K562 (cell line): ENCODE measurements at regions not wholly inside any gene's neighbourhood (a gene's known extent, or its start where the extent isn't known, plus 50 kb on each side); places are given as distances from the start of the nearest gene placed in this dataset.

Experiments
- ATAC-seq: fragments of 200-7000 bp; cut with Tn5 transposase; 3 replicates; pipeline ENCODE4 v1.9.1; 2020; ENCODE audit warnings: moderate library complexity
- BruUV-seq: library from RNA; stranded (reverse); fragments of 400-500 nt; replicated peaks from 2 replicates; lab custom pipeline; 2021; lab: Mats Ljungman, UMichigan
- CTCF ChIA-PET: fragments of 300-600 bp; formaldehyde crosslinking; extraction: SDS; loops from one replicate; lab custom pipeline; 2021; ENCODE audit warnings: low intra/inter-chr PET ratio; lab: Yijun Ruan, JAX
- POLR2A ChIA-PET: fragments of 300-600, 350-650 bp; sonication (Branson Sonifier 250); formaldehyde crosslinking; extraction: SDS; loops from one replicate; lab custom pipeline; 2021; ENCODE audit warnings: antibody characterized with exemption, inconsistent platforms; lab: Yijun Ruan, JAX
- DNase-seq, 4 experiments: peaks; one replicate each; pipeline versions ENCODE4 v3.0.0 to v3.0.0-alpha.2; 2011 to 2018; ENCODE audit warnings: low spot score in 3 of 4, mixed read lengths in 3 of 4; ENCODE audit errors: extremely low read depth in 1 of 4
- FAIRE-seq: peaks from 2 replicates; lab custom pipeline; 2011; peaks lifted over from hg19 to GRCh38; lab: Jason Lieb, UNC
- H2AFZ ChIP-seq: 2 replicates; pipeline ENCODE4 v1.6.0; 2011; ENCODE audit warnings: low read depth, low read length, control low read depth, inconsistent platforms
- H3K27ac ChIP-seq: fragments of 200-600 bp; 3 replicates; pipeline ENCODE4 v1.8.0; 2011; ENCODE audit warnings: low read depth, mild to moderate bottlenecking, control low read depth, inconsistent platforms, low read length, moderate library complexity, mixed read lengths; ENCODE audit errors: extremely low read depth
- H3K27me3 ChIP-seq, 2 experiments: fragments of 300-600 bp in 1 of 2; 2 replicates in 1 of 2; 3 replicates in 1 of 2; pipeline versions ENCODE4 v1.6.0 to v1.8.0; 2011; ENCODE audit warnings: inconsistent platforms in 2 of 2, low read length in 2 of 2, mild to moderate bottlenecking in 1 of 2, mixed read lengths in 1 of 2, moderate library complexity in 1 of 2; ENCODE audit not compliant: control insufficient read depth in 2 of 2, insufficient read depth in 2 of 2
- H3K36me3 ChIP-seq: fragments of 300-600 bp; 3 replicates; pipeline ENCODE4 v1.8.0; 2011; ENCODE audit warnings: mild to moderate bottlenecking, low read length, inconsistent platforms; ENCODE audit not compliant: control insufficient read depth, insufficient read depth
- H3K4me1 ChIP-seq, 2 experiments: fragments of 200-600 bp in 1 of 2; replicated peaks in 1 of 2; 2 replicates in 1 of 2; 3 replicates in 1 of 2; pipeline versions ENCODE4 v1.5.1 to v1.8.0; 2011; ENCODE audit warnings: inconsistent platforms in 2 of 2, low read length in 2 of 2, mild to moderate bottlenecking in 1 of 2, mixed read lengths in 1 of 2, moderate library complexity in 1 of 2; ENCODE audit not compliant: control insufficient read depth in 2 of 2, insufficient read depth in 2 of 2
- H3K4me2 ChIP-seq: 2 replicates; pipeline ENCODE4 v1.6.1; 2011; ENCODE audit warnings: low read length, control low read depth, inconsistent platforms, mixed read lengths; ENCODE audit not compliant: insufficient read depth
- H3K4me3 ChIP-seq: fragments of 200-600 bp; sonication (generic), shearing (Covaris generic); 2 replicates; pipeline ENCODE4 v1.5.1; 2016; ENCODE audit warnings: control low read depth, inconsistent platforms
- H3K79me2 ChIP-seq: fragments of 200-600 bp; 3 replicates; pipeline ENCODE4 v1.8.0; 2011; ENCODE audit warnings: low read length, inconsistent platforms; ENCODE audit not compliant: control insufficient read depth, insufficient read depth
- H3K9ac ChIP-seq, 2 experiments: 2 replicates each; pipeline versions ENCODE4 v1.6.0 to v1.6.1; 2011; ENCODE audit warnings: low read depth in 2 of 2, low read length in 2 of 2, control low read depth in 1 of 2, inconsistent platforms in 1 of 2, mild to moderate bottlenecking in 1 of 2, mixed read lengths in 1 of 2; ENCODE audit not compliant: insufficient read depth in 1 of 2
- H3K9me1 ChIP-seq: one replicate; pipeline ENCODE4 v1.6.0; 2011; ENCODE audit warnings: inconsistent platforms, mild to moderate bottlenecking, low read length, moderate library complexity; ENCODE audit not compliant: control insufficient read depth, insufficient read depth
- H3K9me3 ChIP-seq: replicated peaks from 2 replicates; pipeline ENCODE4 v1.5.1; 2011; ENCODE audit warnings: low read depth, low read length, inconsistent platforms; ENCODE audit not compliant: control insufficient read depth, insufficient read depth
- H4K20me1 ChIP-seq: replicated peaks from 2 replicates; pipeline ENCODE4 v1.6.1; 2011; ENCODE audit warnings: low read length, inconsistent platforms, mixed read lengths; ENCODE audit not compliant: control insufficient read depth, insufficient read depth
- BCL6 ChIP-seq: fragments of 250-450 bp; sonication (Bioruptor Pico); IDR thresholded peaks from 2 replicates; pipeline ENCODE4 v1.4.0; 2020
- C11orf30 ChIP-seq: fragments of 450-650 bp; IDR thresholded peaks from 2 replicates; pipeline ENCODE4 v1.6.1; 2016; ENCODE audit warnings: low read depth, mild to moderate bottlenecking
- CREB1 ChIP-seq, 2 experiments: sonication (generic) in 1 of 2; formaldehyde crosslinking in 1 of 2; IDR thresholded peaks; 2 replicates each; pipeline versions ENCODE4 v1.6.1 to v1.8.0; 2012 to 2022; ENCODE audit warnings: inconsistent platforms in 1 of 2, mild to moderate bottlenecking in 1 of 2, missing genetic modification reagents in 1 of 2, moderate library complexity in 1 of 2
- CTBP1 ChIP-seq: fragments of 450-650 bp; IDR thresholded peaks from 2 replicates; pipeline ENCODE4 v1.6.1; 2016; ENCODE audit warnings: borderline replicate concordance
- DDX20 ChIP-seq: fragments of 450-650 bp; IDR thresholded peaks from 2 replicates; pipeline ENCODE4 v1.6.1; 2016; ENCODE audit warnings: missing genetic modification characterization, low read depth, mild to moderate bottlenecking, missing compliant biosample characterization, moderate library complexity
- HDAC3 ChIP-seq: fragments of 450-650 bp; IDR thresholded peaks from 2 replicates; pipeline ENCODE4 v1.6.1; 2018; ENCODE audit warnings: borderline replicate concordance, mild to moderate bottlenecking, moderate library complexity; ENCODE audit not compliant: partially characterized antibody
- MCM7 ChIP-seq, 2 experiments: fragments of 450-650 bp; IDR thresholded peaks; 2 replicates each; pipeline ENCODE4 v1.6.1; 2016 to 2018
- NR2C1 ChIP-seq, 2 experiments: fragments of 450-650 bp; IDR thresholded peaks; 2 replicates each; pipeline ENCODE4 v1.6.1; 2017; ENCODE audit warnings: mild to moderate bottlenecking in 2 of 2, antibody characterized with exemption in 1 of 2, inconsistent platforms in 1 of 2, missing compliant biosample characterization in 1 of 2, missing genetic modification characterization in 1 of 2
- POLR2AphosphoS2 ChIP-seq: IDR thresholded peaks from 2 replicates; pipeline ENCODE4 v1.6.1; 2012; ENCODE audit warnings: low read length, improper control_type of control experiment
- ZNF134 ChIP-seq: fragments of 250-450 bp; sonication (Bioruptor Pico); conservative IDR thresholded peaks from 2 replicates; pipeline ENCODE4 v1.4.0; 2020
- ZNF140 ChIP-seq: fragments of 250-450 bp; sonication (Bioruptor Pico); IDR thresholded peaks from 2 replicates; pipeline ENCODE4 v1.8.0; 2021; ENCODE audit warnings: moderate library complexity, mild to moderate bottlenecking, inconsistent platforms
- ZNF174 ChIP-seq: fragments of 250-450 bp; sonication (Bioruptor Pico); IDR thresholded peaks from 2 replicates; pipeline ENCODE4 v1.4.0; 2020; ENCODE audit warnings: mild to moderate bottlenecking
- ZNF707 ChIP-seq: fragments of 250-450 bp; sonication (Bioruptor Pico); conservative IDR thresholded peaks from 2 replicates; pipeline ENCODE4 v1.8.0; 2022; ENCODE audit warnings: inconsistent platforms, mild to moderate bottlenecking, moderate library complexity
- ZNF764 ChIP-seq: fragments of 250-450 bp; sonication (Bioruptor Pico); IDR thresholded peaks from 2 replicates; pipeline ENCODE4 v1.4.0; 2020; ENCODE audit warnings: low read depth, mild to moderate bottlenecking, moderate library complexity
- whole genome bisulfite sequencing: fragments of 100-300 bp; shearing (Covaris generic); methylation state at CpG from one replicate; pipeline ENCODE4 v1.1.6; 2016; ENCODE audit warnings: low coverage, mixed read lengths; ENCODE audit not compliant: insufficient coverage; ENCODE audit errors: missing lambda C conversion rate; 5-methylcytosine and 5-hydroxymethylcytosine counted together
- in situ Hi-C: fragments of 300-500 bp; cut with MboI; formaldehyde crosslinking; loops from 4 replicates; pipeline ENCODE4 v1.15.0; 2018; ENCODE audit warnings: inconsistent platforms, mixed read lengths
- intact Hi-C: fragments of 100-400 bp; cut with micrococcal nuclease; formaldehyde crosslinking; loops from 2 replicates; pipeline ENCODE4 v1.14.2; 2022
- TF ChIP-seq, protein P1 (sequence below): conservative IDR thresholded peaks from 2 replicates; pipeline ENCODE4 v1.6.1; 2011; ENCODE audit warnings: low read depth, mild to moderate bottlenecking, low read length; ENCODE audit not compliant: control insufficient read depth
- TF ChIP-seq, protein P2 (sequence below): sonication (generic); formaldehyde crosslinking; IDR thresholded peaks from 2 replicates; pipeline ENCODE4 v1.8.1; 2022; ENCODE audit warnings: missing genetic modification reagents

DNA sequence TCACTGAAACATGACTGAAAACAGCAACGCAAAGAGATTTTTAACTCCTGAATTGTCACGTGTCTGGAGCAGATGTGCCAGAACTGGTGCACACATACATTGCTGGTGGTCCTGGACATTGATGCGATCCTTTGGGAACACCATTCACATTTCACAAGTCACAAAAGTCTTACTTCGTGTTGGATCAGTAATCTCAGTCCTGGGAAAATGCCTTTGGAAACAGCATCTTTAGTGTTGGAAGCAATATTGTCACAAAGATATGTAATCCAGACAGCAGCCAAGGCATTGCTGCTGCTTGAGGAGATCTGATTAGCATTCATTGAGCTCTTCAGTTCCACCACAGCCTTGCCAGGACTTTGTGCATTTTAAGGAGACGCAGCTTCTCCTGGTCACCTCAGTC lies 126.2 kb upstream of the SH3BP4 start (continued):
- TF ChIP-seq, protein P1, sequence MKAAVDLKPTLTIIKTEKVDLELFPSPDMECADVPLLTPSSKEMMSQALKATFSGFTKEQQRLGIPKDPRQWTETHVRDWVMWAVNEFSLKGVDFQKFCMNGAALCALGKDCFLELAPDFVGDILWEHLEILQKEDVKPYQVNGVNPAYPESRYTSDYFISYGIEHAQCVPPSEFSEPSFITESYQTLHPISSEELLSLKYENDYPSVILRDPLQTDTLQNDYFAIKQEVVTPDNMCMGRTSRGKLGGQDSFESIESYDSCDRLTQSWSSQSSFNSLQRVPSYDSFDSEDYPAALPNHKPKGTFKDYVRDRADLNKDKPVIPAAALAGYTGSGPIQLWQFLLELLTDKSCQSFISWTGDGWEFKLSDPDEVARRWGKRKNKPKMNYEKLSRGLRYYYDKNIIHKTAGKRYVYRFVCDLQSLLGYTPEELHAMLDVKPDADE: no peak
- TF ChIP-seq ZNF140 (CRISPR knock-in tag) (no peak), ZNF707 (CRISPR knock-in tag) (no peak)

DNA sequence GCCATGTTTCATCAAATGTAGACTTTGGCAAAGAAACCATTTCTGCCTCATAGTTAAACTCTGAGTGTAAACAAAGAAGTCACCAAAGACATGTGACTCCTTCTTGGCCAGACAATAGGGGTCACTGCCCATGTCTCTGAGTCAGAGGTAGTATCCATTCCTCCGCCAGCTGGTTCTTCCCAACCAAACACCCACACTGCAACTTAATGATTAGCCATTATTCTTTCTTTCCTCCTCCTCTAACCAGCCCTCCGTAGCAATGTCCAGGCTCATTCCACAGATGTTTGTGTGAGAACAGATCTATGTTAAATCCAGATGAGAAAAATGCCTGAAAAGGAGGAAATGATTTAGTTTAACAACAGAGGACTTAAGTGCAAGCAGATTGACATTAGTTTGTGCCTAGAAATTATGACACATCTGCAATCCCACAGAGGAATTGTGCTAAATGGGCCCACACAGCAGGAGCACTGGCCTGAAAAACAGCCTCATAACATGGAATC lies 127.9 kb upstream of the SH3BP4 start:
- in situ Hi-C loops: no loop called here
- ATAC-seq (no peak), DNase-seq (no peak), FAIRE-seq (no peak)
- Histone ChIP-seq H3K27me3 (no peaks in the 10 kb centered on the region), H3K4me2 (no peak overlapping the region), H3K9me3 (no peaks in the 10 kb centered on the region), H3K79me2 (no peaks in the 10 kb centered on the region), H3K27ac (no peak overlapping the region), H2AFZ (no peak overlapping the region), H3K36me3 (no peaks in the 10 kb centered on the region), H3K9me1 (no peaks in the 10 kb centered on the region), H3K4me3 (no peak overlapping the region), H3K4me1 (no peaks in the 10 kb centered on the region), H3K9ac (no peak overlapping the region), H4K20me1 (no peaks in the 10 kb centered on the region; the same call in 1 of the 2 replicates)
- POLR2A ChIA-PET: no interaction called here
- WGBS: 0% methylated on average over 2 of the region's 2 CpGs
- no TSS peak for BruUV-seq
- intact Hi-C loops: no loop called here
- CTCF ChIA-PET: no interaction called here
- no peak for TF ChIP-seq DDX20 (tag)
- TF ChIP-seq NR2C1 (IDR thresholded peaks at IDR 0.05): no peak
- TF ChIP-seq NR2C1 (tag; IDR thresholded peaks at IDR 0.05): no peak
- no peak for TF ChIP-seq HDAC3
- no peak for TF ChIP-seq CREB1 (IDR thresholded peaks at IDR 0.05)
- TF ChIP-seq CREB1 (CRISPR knock-in tag; IDR thresholded peaks at IDR 0.05): no peak
- TF ChIP-seq, protein P2, sequence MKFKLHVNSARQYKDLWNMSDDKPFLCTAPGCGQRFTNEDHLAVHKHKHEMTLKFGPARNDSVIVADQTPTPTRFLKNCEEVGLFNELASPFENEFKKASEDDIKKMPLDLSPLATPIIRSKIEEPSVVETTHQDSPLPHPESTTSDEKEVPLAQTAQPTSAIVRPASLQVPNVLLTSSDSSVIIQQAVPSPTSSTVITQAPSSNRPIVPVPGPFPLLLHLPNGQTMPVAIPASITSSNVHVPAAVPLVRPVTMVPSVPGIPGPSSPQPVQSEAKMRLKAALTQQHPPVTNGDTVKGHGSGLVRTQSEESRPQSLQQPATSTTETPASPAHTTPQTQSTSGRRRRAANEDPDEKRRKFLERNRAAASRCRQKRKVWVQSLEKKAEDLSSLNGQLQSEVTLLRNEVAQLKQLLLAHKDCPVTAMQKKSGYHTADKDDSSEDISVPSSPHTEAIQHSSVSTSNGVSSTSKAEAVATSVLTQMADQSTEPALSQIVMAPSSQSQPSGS (CRISPR knock-in tag): no peak
- no peak for TF ChIP-seq ZNF764
- no peak for TF ChIP-seq C11orf30
- TF ChIP-seq ZNF174: no peak
- no peak for TF ChIP-seq ZNF134
- no peak for TF ChIP-seq MCM7 (IDR thresholded peaks at IDR 0.05)
- TF ChIP-seq POLR2AphosphoS2: no peak
- TF ChIP-seq CTBP1: no peak
- TF ChIP-seq BCL6 (CRISPR knock-in tag): no peak
